ENCODE measurements at regions not wholly inside any gene's neighbourhood (a gene's known extent, or its start where the extent isn't known, plus 50 kb on each side); places are given as distances from the start of the nearest gene placed in this dataset.

- TF ChIP-seq CTCF (IDR thresholded peaks at IDR 0.05) (no peak), POLR2A (IDR thresholded peaks at IDR 0.05) (no peak)
These were observed 399.1 kb upstream of the CDH5 start for GRCh38 chr16:65967376-65967775.

All from uterus (tissue), 2 donors.